CMK (cell line): ENCODE measurements at regions not wholly inside any gene's neighbourhood (a gene's known extent, or its start where the extent isn't known, plus 50 kb on each side); places are given as distances from the start of the nearest gene placed in this dataset.

Experiments
- DNase-seq: peaks from one replicate; pipeline ENCODE4 v3.0.0-alpha.2; 2010; ENCODE audit warnings: low read depth

GRCh38 chr5:153135411-153135810 is 355.1 kb upstream of the GRIA1 start:
- no peak for DNase-seq

GRCh38 chr5:153136910-153137614 is 353.4 kb upstream of the GRIA1 start:
- no peak for DNase-seq

GRCh38 chr5:153147891-153148623 is 342.4 kb upstream of the GRIA1 start:
- no peak for DNase-seq

- no peak for DNase-seq
These were observed 341.9 kb upstream of the GRIA1 start for GRCh38 chr5:153148624-153148976.

GRCh38 chr5:153151558-153151957 is 338.9 kb upstream of the GRIA1 start:
- DNase-seq: no peak

GRCh38 chr5:153153086-153153485 is 337.4 kb upstream of the GRIA1 start:
- no peak for DNase-seq

- no peak for DNase-seq
These were observed 333.3 kb upstream of the GRIA1 start for GRCh38 chr5:153157156-153157555.

- DNase-seq: no peak
These were observed 331.9 kb upstream of the GRIA1 start for GRCh38 chr5:153158608-153159007.

- no peak for DNase-seq
These were observed 330.9 kb upstream of the GRIA1 start for GRCh38 chr5:153159616-153160015.

- DNase-seq: no peak
These were observed 322.2 kb upstream of the GRIA1 start for GRCh38 chr5:153168241-153168640.

- DNase-seq: no peak
These were observed 303.0 kb upstream of the GRIA1 start for GRCh38 chr5:153187503-153187902.

- DNase-seq: no peak
These were observed 284.1 kb upstream of the GRIA1 start for GRCh38 chr5:153206361-153206760.

GRCh38 chr5:153209016-153209415 is 281.5 kb upstream of the GRIA1 start:
- DNase-seq: no peak

- DNase-seq: no peak
These were observed 280.8 kb upstream of the GRIA1 start for GRCh38 chr5:153209687-153210086.

- no peak for DNase-seq
These were observed 279.4 kb upstream of the GRIA1 start for GRCh38 chr5:153211076-153211475.

- no peak for DNase-seq
These were observed 278.0 kb upstream of the GRIA1 start for GRCh38 chr5:153212471-153212870.

- no peak for DNase-seq
These were observed 267.5 kb upstream of the GRIA1 start for GRCh38 chr5:153222936-153223335.

- no peak for DNase-seq
These were observed 267.1 kb upstream of the GRIA1 start for GRCh38 chr5:153223376-153223775.

GRCh38 chr5:153224651-153225050 is 265.8 kb upstream of the GRIA1 start:
- no peak for DNase-seq

- no peak for DNase-seq
These were observed 256.5 kb upstream of the GRIA1 start for GRCh38 chr5:153233933-153234332.

GRCh38 chr5:153236319-153236718 is 254.2 kb upstream of the GRIA1 start:
- no peak for DNase-seq

GRCh38 chr5:153237671-153238332 is 252.7 kb upstream of the GRIA1 start:
- no peak for DNase-seq

- no peak for DNase-seq
These were observed 233.1 kb upstream of the GRIA1 start for GRCh38 chr5:153257381-153257780.
